ENCODE measurements at regions not wholly inside any gene's neighbourhood (a gene's known extent, or its start where the extent isn't known, plus 50 kb on each side); places are given as distances from the start of the nearest gene placed in this dataset.

GRCh38 chr6:132139611-132140010 lies 188.4 kb upstream of the CCN2 start:
- no peaks in the 10 kb centered on the region for H3K9me2 ChIP-seq (ENCODE audit: low read depth, low read length)
- no peaks in the 10 kb centered on the region for H3F3A ChIP-seq (ENCODE audit: insufficient read depth, low read length)
- no peaks in the 10 kb centered on the region for H3K36me3 ChIP-seq (ENCODE audit: insufficient read depth, low read length)
- no peak overlapping the region for H3K9ac ChIP-seq (ENCODE audit: low read length)
- TF ChIP-seq EZH2 (IDR thresholded peaks at IDR 0.05; ENCODE audit: borderline replicate concordance, low read length) = no peak
- TF ChIP-seq CTCF (IDR thresholded peaks at IDR 0.05; ENCODE audit: low read length) = no peak
- no peak overlapping the region for H3K4me3 ChIP-seq (ENCODE audit: low read depth, low read length, poor library complexity, severe bottlenecking)
- no peak overlapping the region for H3K4me2 ChIP-seq (ENCODE audit: low read length)
- H2AFZ ChIP-seq (ENCODE audit: low read length) = no peak overlapping the region
- H3K27me3 ChIP-seq (ENCODE audit: insufficient read depth, low read length) = peaks cover 4% of the 10 kb centered on the region; the same call in 1 of the 2 replicates
- no peaks in the 10 kb centered on the region for H3K9me3 ChIP-seq (ENCODE audit: low read length)
- no peaks in the 10 kb centered on the region for H4K20me1 ChIP-seq (ENCODE audit: insufficient read depth, low read length)
- H3K4me1 ChIP-seq (ENCODE audit: insufficient read depth, low read length, severe bottlenecking) = no peaks in the 10 kb centered on the region
- H3K79me2 ChIP-seq (ENCODE audit: insufficient read depth, low read length) = no peaks in the 10 kb centered on the region
- no peak overlapping the region for H3K27ac ChIP-seq (ENCODE audit: low read depth, low read length, poor library complexity, severe bottlenecking)

GRCh38 chr6:132136981-132137380 lies 185.8 kb upstream of the CCN2 start:
- no peaks in the 10 kb centered on the region for H3F3A ChIP-seq (ENCODE audit: insufficient read depth, low read length)
- peaks cover 4% of the 10 kb centered on the region; the same call in 1 of the 2 replicates for H3K27me3 ChIP-seq (ENCODE audit: insufficient read depth, low read length)
- no peaks in the 10 kb centered on the region for H3K79me2 ChIP-seq (ENCODE audit: insufficient read depth, low read length)
- H2AFZ ChIP-seq (ENCODE audit: low read length) = no peak overlapping the region
- no peak overlapping the region for H3K4me3 ChIP-seq (ENCODE audit: low read depth, low read length, poor library complexity, severe bottlenecking)
- no peaks in the 10 kb centered on the region for H3K4me1 ChIP-seq (ENCODE audit: insufficient read depth, low read length, severe bottlenecking)
- H3K4me2 ChIP-seq (ENCODE audit: low read length) = no peak overlapping the region
- no peaks in the 10 kb centered on the region for H4K20me1 ChIP-seq (ENCODE audit: insufficient read depth, low read length)
- H3K9me3 ChIP-seq (ENCODE audit: low read length) = no peaks in the 10 kb centered on the region
- no peaks in the 10 kb centered on the region for H3K36me3 ChIP-seq (ENCODE audit: insufficient read depth, low read length)
- no peak overlapping the region for H3K9ac ChIP-seq (ENCODE audit: low read length)
- no peaks in the 10 kb centered on the region for H3K9me2 ChIP-seq (ENCODE audit: low read depth, low read length)
- H3K27ac ChIP-seq (ENCODE audit: low read depth, low read length, poor library complexity, severe bottlenecking) = no peak overlapping the region
- TF ChIP-seq CTCF (IDR thresholded peaks at IDR 0.05; ENCODE audit: low read length) (no peak), EZH2 (IDR thresholded peaks at IDR 0.05; ENCODE audit: borderline replicate concordance, low read length) (no peak)

- Histone ChIP-seq H3K4me1 (ENCODE audit: insufficient read depth, low read length, severe bottlenecking) (no peaks in the 10 kb centered on the region), H2AFZ (ENCODE audit: low read length) (no peak overlapping the region), H3K9me2 (ENCODE audit: low read depth, low read length) (no peaks in the 10 kb centered on the region), H3F3A (ENCODE audit: insufficient read depth, low read length) (no peaks in the 10 kb centered on the region), H3K9ac (ENCODE audit: low read length) (no peak overlapping the region), H3K4me2 (ENCODE audit: low read length) (no peak overlapping the region), H3K9me3 (ENCODE audit: low read length) (no peaks in the 10 kb centered on the region), H3K27me3 (ENCODE audit: insufficient read depth, low read length) (peaks cover 4% of the 10 kb centered on the region; the same call in 1 of the 2 replicates), H3K79me2 (ENCODE audit: insufficient read depth, low read length) (no peaks in the 10 kb centered on the region), H3K4me3 (ENCODE audit: low read depth, low read length, poor library complexity, severe bottlenecking) (no peak overlapping the region), H3K36me3 (ENCODE audit: insufficient read depth, low read length) (no peaks in the 10 kb centered on the region), H3K27ac (ENCODE audit: low read depth, low read length, poor library complexity, severe bottlenecking) (no peak overlapping the region), H4K20me1 (ENCODE audit: insufficient read depth, low read length) (no peaks in the 10 kb centered on the region)
- TF ChIP-seq CTCF (IDR thresholded peaks at IDR 0.05; ENCODE audit: low read length) = no peak
- TF ChIP-seq EZH2 (IDR thresholded peaks at IDR 0.05; ENCODE audit: borderline replicate concordance, low read length) = no peak
Measured at GRCh38 chr6:132135409-132135808, 184.2 kb upstream of the CCN2 start.
